GM19351 (cell line): ENCODE measurements at regions not wholly inside any gene's neighbourhood (a gene's known extent, or its start where the extent isn't known, plus 50 kb on each side); places are given as distances from the start of the nearest gene placed in this dataset.

ENCODE experiments used
- ATAC-seq: cut with Tn5 transposase; IDR thresholded peaks from one replicate; pipeline ENCODE4 v1.9.1; 2021; ENCODE audit warnings: mild to moderate bottlenecking, moderate library complexity; ENCODE audit not compliant: unreplicated experiment

DNA sequence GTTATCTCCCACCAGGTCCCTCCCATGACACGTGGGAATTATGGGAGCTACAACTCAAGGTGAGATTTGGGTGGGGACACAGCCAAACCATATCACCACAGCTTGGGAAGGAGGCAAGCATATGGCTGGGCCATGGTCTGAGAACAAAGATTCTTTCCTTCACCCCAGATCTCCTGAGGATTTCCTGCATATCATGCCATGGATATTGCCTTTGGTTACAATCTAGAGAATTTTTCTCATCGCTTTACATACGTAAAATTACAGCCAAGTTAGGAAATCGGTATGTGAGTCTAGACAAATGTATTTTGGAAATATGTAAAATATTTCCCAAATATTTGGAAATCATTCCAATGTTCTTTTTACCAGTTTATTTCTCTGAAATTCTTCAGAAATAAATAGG, 398.3 kb downstream of the RFC3 start:
- ATAC-seq, result no peak

DNA sequence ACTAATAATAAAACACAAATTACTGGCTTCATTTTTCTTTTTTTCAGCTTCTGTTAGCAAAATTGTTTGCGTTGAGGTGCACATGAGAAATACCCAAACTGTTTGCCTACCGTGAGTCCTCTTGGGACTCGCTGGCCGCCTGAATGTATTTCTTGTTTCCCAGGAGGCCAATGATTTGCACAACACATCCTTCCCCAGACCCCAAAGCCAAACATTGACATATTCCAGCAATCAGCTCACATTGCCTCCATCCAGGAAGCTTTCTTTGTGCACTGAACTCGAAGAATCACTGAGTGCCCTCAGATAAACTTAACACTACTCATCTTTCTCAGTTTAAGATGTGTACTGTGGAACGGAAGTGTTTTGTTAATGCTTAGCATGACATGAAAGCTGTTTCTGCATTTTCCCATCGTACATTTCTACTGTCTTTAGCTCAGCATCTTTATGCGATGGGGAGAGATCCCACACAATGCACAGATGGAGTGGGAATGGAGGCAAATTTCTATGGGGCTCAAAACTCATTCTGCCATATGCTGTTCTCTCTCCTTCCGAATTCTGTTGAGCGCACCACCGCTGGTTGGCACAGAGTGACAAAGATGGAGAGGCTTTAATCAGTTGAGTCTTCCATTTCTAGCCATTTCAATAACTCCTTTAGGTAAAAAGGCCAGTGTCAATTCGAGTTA, 399.5 kb downstream of the RFC3 start:
- no peak for ATAC-seq

GRCh38 chr13:34223984-34224383, 406.0 kb downstream of the RFC3 start:
- no peak for ATAC-seq

GRCh38 chr13:34224877-34225276, 406.9 kb downstream of the RFC3 start:
- ATAC-seq, result no peak

DNA sequence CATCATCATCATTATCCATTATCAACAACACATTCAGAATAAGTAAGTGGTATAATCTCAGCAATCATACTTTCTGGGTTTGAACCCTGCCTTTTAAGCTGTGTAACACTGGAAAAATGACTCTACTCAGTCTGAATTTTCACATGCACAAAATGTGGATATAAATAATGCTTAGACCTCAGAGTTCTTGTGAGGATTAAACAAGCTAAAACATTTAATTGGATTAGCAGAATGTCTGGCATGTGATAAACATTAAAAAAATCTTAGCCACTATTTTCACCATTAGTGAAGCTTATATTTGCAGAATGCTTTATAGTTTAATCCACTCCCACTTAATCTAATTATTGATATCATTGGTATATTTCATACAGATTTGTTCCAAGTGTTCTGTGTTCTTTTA, 412.3 kb downstream of the RFC3 start:
- no peak for ATAC-seq

DNA sequence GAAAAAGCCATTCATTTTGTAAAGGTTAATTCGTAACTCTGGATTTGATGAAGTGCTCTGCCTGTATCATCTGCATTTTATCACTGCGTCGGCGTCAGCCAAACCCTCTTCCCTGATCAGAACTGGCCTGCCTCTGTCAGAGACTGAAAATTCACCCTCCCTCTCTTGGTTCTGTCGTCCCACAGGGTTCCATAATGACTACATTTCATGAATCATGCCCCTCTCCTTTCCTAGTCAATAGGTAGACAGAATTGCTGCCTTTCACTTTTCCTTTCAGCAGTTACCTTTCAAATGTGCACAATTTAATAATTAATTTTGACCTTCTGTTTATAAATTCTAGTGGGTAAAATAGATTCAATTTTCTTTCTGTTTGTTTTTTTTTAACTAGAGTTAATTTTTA, 423.4 kb downstream of the RFC3 start:
- no peak for ATAC-seq

DNA sequence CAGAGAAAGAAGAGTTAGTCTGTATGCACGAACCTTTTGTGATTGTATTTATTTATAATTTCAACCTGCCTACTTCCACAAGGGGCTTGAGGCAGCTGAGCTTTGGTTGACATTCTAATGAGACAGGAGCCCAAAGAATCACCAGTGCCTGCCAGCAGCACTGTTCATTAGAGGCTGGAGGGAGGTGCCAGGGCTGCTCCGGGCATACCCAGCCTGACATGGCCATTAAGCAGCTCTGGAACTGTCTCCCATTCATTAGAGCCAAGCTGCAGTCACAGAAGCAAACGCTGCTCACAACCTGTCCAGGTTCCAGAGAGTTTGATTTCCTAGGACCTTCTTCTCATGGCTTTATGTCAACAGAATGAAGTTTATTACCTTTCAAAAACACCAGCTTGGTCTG, 425.5 kb downstream of the RFC3 start:
- no peak for ATAC-seq

DNA sequence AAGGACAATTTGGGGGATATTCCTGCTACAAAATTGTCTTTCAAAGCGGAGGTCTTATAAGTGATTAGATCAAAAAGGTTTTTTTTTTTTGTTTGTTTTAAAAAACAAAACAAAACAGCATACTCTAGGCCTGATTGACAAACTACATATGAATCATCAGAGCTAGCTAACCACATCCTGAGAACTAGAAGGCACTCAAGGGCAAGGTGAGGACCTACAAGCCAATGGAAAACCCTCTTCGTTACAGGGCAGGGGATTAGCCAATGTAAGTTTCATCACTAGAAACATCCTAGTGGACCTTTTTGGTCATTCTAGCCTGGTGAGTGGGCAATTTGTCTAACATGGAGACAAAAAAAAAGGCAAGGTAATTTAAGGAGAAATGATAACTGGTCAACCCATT, 428.6 kb downstream of the RFC3 start:
- ATAC-seq, result no peak

GRCh38 chr13:34247596-34247995, 429.6 kb downstream of the RFC3 start:
- no peak for ATAC-seq

DNA sequence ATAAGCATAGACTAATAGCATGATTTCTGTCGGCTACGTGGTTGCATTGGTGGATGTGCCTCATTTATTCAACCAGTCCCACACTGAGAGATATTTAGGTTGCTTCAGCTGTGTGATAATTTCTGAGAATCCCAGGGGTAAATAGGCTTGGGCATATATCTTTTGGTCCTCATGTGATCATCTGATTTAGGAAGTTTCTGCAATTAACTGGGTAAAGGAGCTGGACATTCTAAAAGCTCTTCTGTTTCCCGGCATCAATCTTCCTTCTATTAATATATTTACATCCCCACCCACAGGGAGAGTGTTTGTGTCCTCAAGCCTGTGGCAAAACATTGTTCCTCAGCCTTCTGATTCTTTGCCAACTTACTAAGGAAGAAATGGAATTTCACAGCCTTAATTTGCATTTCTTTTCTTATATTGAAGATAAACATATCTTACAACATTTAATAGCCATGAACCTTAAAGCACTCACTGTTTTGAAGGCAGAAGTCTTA, 431.6 kb downstream of the RFC3 start:
- no peak for ATAC-seq

GRCh38 chr13:34250151-34250670, 432.3 kb downstream of the RFC3 start:
- no peak for ATAC-seq

- no peak for ATAC-seq
Observed at GRCh38 chr13:34254366-34254765, 436.4 kb downstream of the RFC3 start.

- no peak for ATAC-seq
Observed at GRCh38 chr13:34255711-34256110, 437.8 kb downstream of the RFC3 start.

GRCh38 chr13:34256236-34256635, 438.3 kb downstream of the RFC3 start:
- no peak for ATAC-seq

DNA sequence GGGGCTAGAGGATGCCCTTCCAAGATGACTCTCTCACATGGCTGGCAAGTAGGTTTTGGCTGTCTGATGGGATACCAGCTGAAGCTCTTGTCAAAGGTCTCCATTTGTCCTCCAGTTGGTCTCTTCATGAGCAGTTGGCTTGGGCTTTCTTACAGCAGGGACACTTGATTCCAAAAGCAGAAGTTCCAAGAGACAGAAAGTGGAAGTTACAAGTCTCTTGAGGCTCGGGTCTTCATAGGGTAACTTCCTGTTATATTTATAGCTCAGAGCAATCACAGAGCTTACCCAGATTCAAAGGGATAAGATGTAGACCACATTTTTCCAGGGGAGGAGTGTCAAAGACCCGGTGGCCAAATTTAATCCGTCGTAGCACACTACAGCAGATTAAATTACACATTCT, 440.0 kb downstream of the RFC3 start:
- ATAC-seq, result no peak

DNA sequence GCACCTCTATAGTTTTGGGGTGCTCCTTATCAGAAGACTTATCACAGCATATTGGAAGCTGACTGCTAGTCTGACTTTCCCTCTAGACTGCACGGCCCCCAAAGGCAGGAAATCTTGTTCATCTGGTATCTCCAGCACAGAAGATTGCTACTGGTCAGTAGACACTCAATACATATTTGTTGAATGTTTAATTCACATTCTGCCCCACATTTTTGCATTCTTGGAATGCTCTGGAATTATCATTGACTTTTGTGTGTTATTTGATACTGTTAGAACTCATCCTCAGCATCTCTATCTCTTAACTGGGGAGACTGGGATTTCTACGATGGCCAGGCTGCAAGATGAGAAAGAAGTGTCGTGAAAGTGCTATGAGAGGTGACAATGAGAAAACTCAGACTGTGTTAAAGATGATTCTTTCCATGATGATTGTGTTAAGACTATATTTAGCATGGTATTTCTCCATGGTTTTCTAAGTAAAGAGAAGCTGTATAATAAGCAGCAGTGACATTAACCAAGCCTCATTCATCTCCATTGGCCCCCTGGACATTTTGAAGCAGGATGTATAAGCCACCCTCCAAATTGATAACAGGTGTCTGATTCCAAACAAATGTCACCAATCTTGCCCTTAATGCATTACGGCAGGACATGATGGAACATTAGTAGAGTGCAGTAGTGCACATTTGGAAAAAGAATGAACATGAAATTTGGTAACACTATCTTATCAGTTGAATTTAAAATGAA, 440.9 kb downstream of the RFC3 start:
- no peak for ATAC-seq

DNA sequence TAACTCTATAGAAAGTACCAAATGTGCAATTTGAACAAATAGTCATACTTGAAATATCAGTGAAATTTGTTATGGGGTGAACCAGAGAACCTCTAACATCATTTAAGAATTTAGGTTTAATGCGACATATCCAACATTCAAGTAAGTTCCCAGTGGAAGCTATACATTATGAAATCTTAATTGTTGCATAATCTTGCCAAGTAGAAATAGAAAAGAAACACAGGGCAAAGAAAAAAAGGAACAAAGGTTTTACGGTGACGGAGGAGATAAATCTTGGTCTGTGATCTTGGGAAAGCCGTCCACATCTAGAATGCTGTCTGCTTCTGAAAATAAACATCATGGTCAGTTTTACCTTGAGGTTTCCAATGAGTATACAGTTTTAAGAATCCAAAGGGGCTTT, 445.7 kb downstream of the RFC3 start:
- ATAC-seq, result no peak

- ATAC-seq, result no peak
Observed at GRCh38 chr13:34265046-34265679, 447.2 kb downstream of the RFC3 start.

DNA sequence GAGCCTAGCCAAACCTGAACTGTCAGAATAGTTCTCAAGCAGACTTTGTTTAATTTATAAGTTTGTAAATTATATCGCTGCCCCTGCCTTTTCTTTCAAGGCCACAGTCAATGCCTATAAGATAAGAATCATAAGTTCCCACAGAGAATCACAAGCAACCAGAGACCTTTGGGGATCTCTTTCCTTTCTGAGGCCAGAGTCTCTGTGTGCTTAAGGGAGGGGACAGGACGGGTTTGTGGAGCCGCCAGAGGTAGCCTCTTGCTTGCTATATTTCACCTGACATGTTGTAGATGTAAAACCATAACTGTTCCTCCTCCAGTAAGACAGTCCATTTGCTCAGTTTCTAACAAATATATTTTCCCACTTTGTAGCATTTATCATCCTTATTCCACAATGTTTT, 458.8 kb downstream of the RFC3 start:
- ATAC-seq, result no peak

- no peak for ATAC-seq
Observed at GRCh38 chr13:34277936-34278335, 460.0 kb downstream of the RFC3 start.

- ATAC-seq, result no peak
Observed at GRCh38 chr13:34278780-34279179, 460.8 kb downstream of the RFC3 start.

DNA sequence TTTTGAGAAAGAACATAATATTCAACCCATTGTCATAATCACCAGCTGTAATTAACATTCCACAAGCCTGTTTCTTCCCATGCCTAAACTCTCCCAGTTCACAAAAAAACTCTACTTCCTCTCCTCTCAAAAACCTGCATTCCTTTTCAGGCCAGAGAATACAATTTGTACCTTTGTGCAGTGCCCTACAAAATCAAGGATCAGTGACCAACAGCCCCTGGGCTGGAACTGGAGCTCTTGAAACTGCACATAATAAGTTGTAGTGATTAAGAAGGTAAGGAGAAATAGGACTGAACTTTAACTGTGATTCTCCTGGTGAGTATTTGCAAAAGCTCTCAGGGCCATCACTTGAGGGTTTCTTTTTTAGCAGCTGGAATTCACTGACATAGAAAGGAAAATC, 472.7 kb downstream of the RFC3 start:
- ATAC-seq, result no peak
